AG04450 (cell line): ENCODE measurements at regions not wholly inside any gene's neighbourhood (a gene's known extent, or its start where the extent isn't known, plus 50 kb on each side); places are given as distances from the start of the nearest gene placed in this dataset.

ENCODE experiments used
- CTCF ChIA-PET: fragments of 300-600, 350-600 bp; formaldehyde crosslinking; extraction: SDS; loops from one replicate; lab custom pipeline; 2022; ENCODE audit warnings: antibody characterized with exemption, inconsistent platforms; lab: Charles Lee
- POLR2A ChIA-PET: fragments of 350-600 bp; formaldehyde crosslinking; extraction: SDS; loops from one replicate; lab custom pipeline; 2021; ENCODE audit warnings: antibody characterized with exemption, inconsistent platforms; lab: Yijun Ruan, JAX
- DNase-seq: peaks from one replicate; pipeline ENCODE4 v3.0.0-alpha.2; 2011; ENCODE audit warnings: low read depth, low spot score
- H3K27ac ChIP-seq: one replicate; pipeline ENCODE4 v1.5.1; 2012; ENCODE audit warnings: low read depth, low read length, control low read depth
- H3K27me3 ChIP-seq: one replicate; pipeline ENCODE4 v1.6.0; 2012; ENCODE audit warnings: low read length; ENCODE audit not compliant: control insufficient read depth, insufficient read depth
- H3K4me3 ChIP-seq: 2 replicates; pipeline ENCODE4 v1.5.1; 2011; ENCODE audit warnings: mild to moderate bottlenecking, low read depth, low read length, control low read depth
- H3K9me3 ChIP-seq: 2 replicates; pipeline ENCODE4 v1.5.1; 2012; ENCODE audit warnings: low read length; ENCODE audit not compliant: control insufficient read depth, insufficient read depth
- CTCF ChIP-seq: IDR thresholded peaks from 2 replicates; pipeline ENCODE4 v1.5.1; 2011; ENCODE audit warnings: low read depth, low read length, control low read depth, inconsistent platforms

- TF ChIP-seq CTCF, result no peak
- DNase-seq, result no peak
- peaks cover under 1% of the 10 kb centered on the region for H3K27me3 ChIP-seq
- H3K27ac ChIP-seq, result no peak overlapping the region
- POLR2A ChIA-PET, result no interaction called here
- no peak overlapping the region for H3K4me3 ChIP-seq
- peaks cover 52% of the 10 kb centered on the region for H3K9me3 ChIP-seq
- CTCF ChIA-PET, result no interaction called here
These were observed 76.9 kb downstream of the RTP5 start for GRCh38 chr2:241946306-241947003.

- peaks cover 4% of the 10 kb centered on the region for H3K27me3 ChIP-seq
- no peak overlapping the region for H3K4me3 ChIP-seq
- DNase-seq, result no peak
- CTCF ChIA-PET, result no interaction called here
- TF ChIP-seq CTCF, result no peak
- no peak overlapping the region for H3K27ac ChIP-seq
- H3K9me3 ChIP-seq, result peaks cover 48% of the 10 kb centered on the region
- POLR2A ChIA-PET, result no interaction called here
These were observed 77.4 kb downstream of the RTP5 start for GRCh38 chr2:241947004-241947350.

GRCh38 chr2:241947401-241947800 lies 77.9 kb downstream of the RTP5 start:
- ChIA-PET POLR2A (no interaction called here), CTCF (no interaction called here)
- H3K27me3 ChIP-seq, result peaks cover 7% of the 10 kb centered on the region
- H3K27ac ChIP-seq, result no peak overlapping the region
- no peak overlapping the region for H3K4me3 ChIP-seq
- DNase-seq, result no peak
- no peak for TF ChIP-seq CTCF
- H3K9me3 ChIP-seq, result peaks cover 48% of the 10 kb centered on the region

- no peak overlapping the region for H3K27ac ChIP-seq
- H3K9me3 ChIP-seq, result peaks cover 48% of the 10 kb centered on the region
- no peak for TF ChIP-seq CTCF
- POLR2A ChIA-PET, result no interaction called here
- no peak for DNase-seq
- peaks cover 7% of the 10 kb centered on the region for H3K27me3 ChIP-seq
- no peak overlapping the region for H3K4me3 ChIP-seq
- CTCF ChIA-PET, result no interaction called here
These were observed 78.3 kb downstream of the RTP5 start for GRCh38 chr2:241947876-241948275.

GRCh38 chr2:241948299-241948897 lies 78.9 kb downstream of the RTP5 start:
- ChIA-PET CTCF (no interaction called here), POLR2A (no interaction called here)
- TF ChIP-seq CTCF, result no peak
- DNase-seq, result no peak
- Histone ChIP-seq H3K9me3 (peaks cover 45% of the 10 kb centered on the region), H3K27ac (no peak overlapping the region), H3K4me3 (no peak overlapping the region), H3K27me3 (peaks cover 7% of the 10 kb centered on the region)
